Umbilical cord (tissue), 1 donor: ENCODE measurements at regions not wholly inside any gene's neighbourhood (a gene's known extent, or its start where the extent isn't known, plus 50 kb on each side); places are given as distances from the start of the nearest gene placed in this dataset.
"Not testable (repeated sequence)": the region's sequence is repeated elsewhere in the genome, so short reads cannot be mapped to it uniquely, and the experiment has no call there.

Experiments
- DNase-seq: peaks from one replicate; pipeline ENCODE4 v3.0.0-alpha.2; 2015; ENCODE audit warnings: low spot score

GRCh38 chr3:69488026-69488425, 102.1 kb upstream of the FRMD4B start:
- no peak for DNase-seq

- no peak for DNase-seq
These were observed 99.6 kb upstream of the FRMD4B start for GRCh38 chr3:69485489-69485888.

- no peak for DNase-seq
These were observed 98.9 kb upstream of the FRMD4B start for GRCh38 chr3:69484507-69485393.

- no peak for DNase-seq
These were observed 97.6 kb upstream of the FRMD4B start for GRCh38 chr3:69483449-69483848.

- DNase-seq, result not testable (repeated sequence)
These were observed 95.1 kb upstream of the FRMD4B start for GRCh38 chr3:69480986-69481385.

- DNase-seq, result no peak
These were observed 88.3 kb upstream of the FRMD4B start for GRCh38 chr3:69474186-69474585.

GRCh38 chr3:69472093-69472492, 86.2 kb upstream of the FRMD4B start:
- DNase-seq, result no peak

GRCh38 chr3:69463531-69463930, 77.6 kb upstream of the FRMD4B start:
- DNase-seq, result no peak

GRCh38 chr3:69462826-69463100, 76.9 kb upstream of the FRMD4B start:
- DNase-seq, result no peak

- DNase-seq, result no peak
These were observed 76.3 kb upstream of the FRMD4B start for GRCh38 chr3:69462022-69462825.

- no peak for DNase-seq
These were observed 74.1 kb upstream of the FRMD4B start for GRCh38 chr3:69460034-69460433.

GRCh38 chr3:69458803-69459365, 73.0 kb upstream of the FRMD4B start:
- DNase-seq, result no peak

- no peak for DNase-seq
These were observed 70.7 kb upstream of the FRMD4B start for GRCh38 chr3:69456631-69457030.

GRCh38 chr3:69454204-69454787, 68.4 kb upstream of the FRMD4B start:
- DNase-seq, result no peak

GRCh38 chr3:69452295-69452694, 66.4 kb upstream of the FRMD4B start:
- DNase-seq, result no peak

GRCh38 chr3:69451594-69451993, 65.7 kb upstream of the FRMD4B start:
- no peak for DNase-seq

GRCh38 chr3:69448877-69449276, 63.0 kb upstream of the FRMD4B start:
- no peak for DNase-seq

- no peak for DNase-seq
These were observed 60.6 kb upstream of the FRMD4B start for GRCh38 chr3:69446402-69447072.

GRCh38 chr3:69445498-69445897, 59.6 kb upstream of the FRMD4B start:
- no peak for DNase-seq

- peak; percentile 22 for DNase-seq
These were observed 59.1 kb upstream of the FRMD4B start for GRCh38 chr3:69445024-69445423.

- DNase-seq, result peak; percentile 41
These were observed 57.6 kb upstream of the FRMD4B start for GRCh38 chr3:69443457-69443920.
